ENCODE measurements at regions not wholly inside any gene's neighbourhood (a gene's known extent, or its start where the extent isn't known, plus 50 kb on each side); places are given as distances from the start of the nearest gene placed in this dataset.

- no peaks in the 10 kb centered on the region for H4K20me1 ChIP-seq (ENCODE audit: insufficient read depth)
- H3K27me3 ChIP-seq (ENCODE audit: insufficient read depth, low read depth, low read length): no peaks in the 10 kb centered on the region
- no peaks in the 10 kb centered on the region for H3K9me3 ChIP-seq (ENCODE audit: low read length)
- H3K9me2 ChIP-seq (ENCODE audit: insufficient read depth, low read length): no peaks in the 10 kb centered on the region
- no peak overlapping the region for H3K27ac ChIP-seq (ENCODE audit: low read length)
- H3K79me2 ChIP-seq (replicated peaks; ENCODE audit: insufficient read depth, low read length): no peaks in the 10 kb centered on the region
- H3K4me2 ChIP-seq (ENCODE audit: low read length): no peak overlapping the region
- no peaks in the 10 kb centered on the region for H3K36me3 ChIP-seq (ENCODE audit: insufficient read depth, low read length)
- no peak overlapping the region for H3K4me3 ChIP-seq (ENCODE audit: low read length)
- H3K9ac ChIP-seq (ENCODE audit: low read length): no peak overlapping the region
- TF ChIP-seq RAD21 (conservative IDR thresholded peaks at IDR 0.05): no peak
- TF ChIP-seq SMC3 (conservative IDR thresholded peaks at IDR 0.05; ENCODE audit: poor library complexity): no peak
- TF ChIP-seq REST (IDR thresholded peaks at IDR 0.05; ENCODE audit: borderline replicate concordance): no peak
- TF ChIP-seq POLR2AphosphoS5 (IDR thresholded peaks at IDR 0.05): no peak
- TF ChIP-seq TAF1 (IDR thresholded peaks at IDR 0.05; ENCODE audit: low read depth): no peak
- TF ChIP-seq CTCF (IDR thresholded peaks at IDR 0.05; ENCODE audit: poor library complexity, severe bottlenecking): no peak
- TF ChIP-seq EP300 (conservative IDR thresholded peaks at IDR 0.05; ENCODE audit: poor library complexity, severe bottlenecking): no peak
- TF ChIP-seq MXI1 (conservative IDR thresholded peaks at IDR 0.05; ENCODE audit: poor library complexity, severe bottlenecking): no peak
- no peak for TF ChIP-seq EZH2 (IDR thresholded peaks at IDR 0.05; ENCODE audit: borderline replicate concordance, insufficient read depth, low read length, poor library complexity, severe bottlenecking)
- H2AFZ ChIP-seq (ENCODE audit: low read depth, low read length): no peak overlapping the region
- no peaks in the 10 kb centered on the region for H3F3A ChIP-seq (ENCODE audit: insufficient read depth, low read length, poor library complexity, severe bottlenecking)
Measured at GRCh38 chr6:140183881-140184280, 809.4 kb upstream of the CITED2 start.

GRCh38 chr6:140182821-140183220 lies 808.4 kb upstream of the CITED2 start:
- Histone ChIP-seq H3K79me2 (replicated peaks; ENCODE audit: insufficient read depth, low read length) (no peaks in the 10 kb centered on the region), H3K27me3 (ENCODE audit: insufficient read depth, low read depth, low read length) (no peaks in the 10 kb centered on the region), H2AFZ (ENCODE audit: low read depth, low read length) (no peak overlapping the region), H3K4me2 (ENCODE audit: low read length) (no peak overlapping the region), H3K9me2 (ENCODE audit: insufficient read depth, low read length) (no peaks in the 10 kb centered on the region), H3K27ac (ENCODE audit: low read length) (no peak overlapping the region), H3K36me3 (ENCODE audit: insufficient read depth, low read length) (no peaks in the 10 kb centered on the region), H3K9ac (ENCODE audit: low read length) (no peak overlapping the region), H3F3A (ENCODE audit: insufficient read depth, low read length, poor library complexity, severe bottlenecking) (no peaks in the 10 kb centered on the region), H4K20me1 (ENCODE audit: insufficient read depth) (no peaks in the 10 kb centered on the region), H3K9me3 (ENCODE audit: low read length) (no peaks in the 10 kb centered on the region), H3K4me3 (ENCODE audit: low read length) (no peak overlapping the region)
- no peak for TF ChIP-seq REST (IDR thresholded peaks at IDR 0.05; ENCODE audit: borderline replicate concordance)
- no peak for TF ChIP-seq EZH2 (IDR thresholded peaks at IDR 0.05; ENCODE audit: borderline replicate concordance, insufficient read depth, low read length, poor library complexity, severe bottlenecking)
- TF ChIP-seq RAD21 (conservative IDR thresholded peaks at IDR 0.05): no peak
- TF ChIP-seq POLR2AphosphoS5 (IDR thresholded peaks at IDR 0.05): no peak
- no peak for TF ChIP-seq SMC3 (conservative IDR thresholded peaks at IDR 0.05; ENCODE audit: poor library complexity)
- TF ChIP-seq EP300 (conservative IDR thresholded peaks at IDR 0.05; ENCODE audit: poor library complexity, severe bottlenecking): no peak
- no peak for TF ChIP-seq CTCF (IDR thresholded peaks at IDR 0.05; ENCODE audit: poor library complexity, severe bottlenecking)
- TF ChIP-seq MXI1 (conservative IDR thresholded peaks at IDR 0.05; ENCODE audit: poor library complexity, severe bottlenecking): no peak
- no peak for TF ChIP-seq TAF1 (IDR thresholded peaks at IDR 0.05; ENCODE audit: low read depth)

Data from neural cell (in vitro differentiated cells).